Upper lobe of right lung (tissue), 1 donor: ENCODE measurements at regions not wholly inside any gene's neighbourhood (a gene's known extent, or its start where the extent isn't known, plus 50 kb on each side); places are given as distances from the start of the nearest gene placed in this dataset.
A peak's percentile ranks its signal among the peaks of the same experiment; 100 is the strongest.

Source experiments
- ATAC-seq: fragments of 200-7000 bp; cut with Tn5 transposase; one replicate; pipeline ENCODE4 v1.9.1; 2020; ENCODE audit warnings: mild to moderate bottlenecking, moderate library complexity
- DNase-seq: peaks from one replicate; pipeline ENCODE4 v3.0.0-alpha.2; 2020
- H3K27ac ChIP-seq: fragments of 200-600 bp; one replicate; pipeline ENCODE4 v1.8.0; 2022
- H3K27me3 ChIP-seq: fragments of 200-600 bp; one replicate; pipeline ENCODE4 v1.8.0; 2022; ENCODE audit warnings: mild to moderate bottlenecking
- H3K36me3 ChIP-seq: fragments of 200-600 bp; one replicate; pipeline ENCODE4 v1.8.0; 2022
- H3K4me1 ChIP-seq: fragments of 200-600 bp; one replicate; pipeline ENCODE4 v1.8.0; 2022
- H3K4me3 ChIP-seq: fragments of 200-600 bp; one replicate; pipeline ENCODE4 v1.8.0; 2022; ENCODE audit warnings: mild to moderate bottlenecking
- H3K9me3 ChIP-seq: fragments of 200-600 bp; one replicate; pipeline ENCODE4 v1.8.0; 2022
- intact Hi-C: fragments of 100-400 bp; cut with DNase I; formaldehyde crosslinking; loops from one replicate; pipeline ENCODE4 v1.11.0; 2022
- TF ChIP-seq, protein P1 (sequence below): fragments of 200-600 bp; IDR thresholded peaks from one replicate; pipeline ENCODE4 v1.8.0; 2022; ENCODE audit warnings: antibody characterized with exemption
- donor health status: DM: no; HTN: yes; CAD: no; lungs with severe emphysema.

DNA sequence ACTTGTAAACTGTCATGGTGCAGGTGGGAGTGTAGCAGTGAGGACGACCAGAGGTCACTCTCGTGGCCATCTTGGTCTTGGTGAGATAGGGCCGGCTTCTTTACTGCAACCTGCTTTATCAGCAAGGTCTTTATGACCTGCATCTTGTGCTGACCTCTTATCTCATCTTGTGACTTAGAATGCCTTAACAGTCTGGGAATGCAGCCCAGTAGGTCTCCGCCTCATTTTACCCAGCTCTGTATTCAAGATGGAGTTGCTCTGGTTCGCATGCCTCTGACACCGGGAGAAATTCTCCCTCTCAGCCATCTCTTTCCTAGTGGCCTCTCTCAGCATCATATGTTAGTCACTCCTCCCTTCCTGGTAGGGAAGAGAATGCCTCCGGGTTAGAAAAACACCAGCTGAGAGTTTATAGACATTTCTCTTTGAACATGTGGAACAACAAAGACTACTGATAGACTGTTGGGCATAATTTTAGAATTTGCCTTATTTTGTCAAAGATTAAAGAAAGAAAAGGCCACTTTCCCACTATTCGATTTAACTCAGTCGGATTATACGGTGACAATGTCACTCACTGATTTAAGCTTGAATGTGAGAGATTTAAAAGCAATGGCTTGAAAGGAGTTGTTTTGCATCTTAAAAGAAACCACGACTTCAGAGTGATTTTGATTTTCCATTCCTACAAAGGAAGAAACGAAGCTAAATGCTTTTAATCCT is 67.9 kb upstream of the SNX9 start:
- DNase-seq (no peak), ATAC-seq (no peak)
- H3K36me3 ChIP-seq, result no peaks in the 10 kb centered on the region
- peaks cover 4% of the 10 kb centered on the region for H3K27me3 ChIP-seq
- no peaks in the 10 kb centered on the region for H3K9me3 ChIP-seq
- H3K4me1 ChIP-seq, result peaks cover 6% of the 10 kb centered on the region
- H3K4me3 ChIP-seq, result no peak overlapping the region
- intact Hi-C loops, result loop anchor here (10.0 kb wide), 1 partner anchor 120 kb away; no protein-coding TSS in a partner anchor
- no peak overlapping the region for H3K27ac ChIP-seq
- TF ChIP-seq, protein P1, sequence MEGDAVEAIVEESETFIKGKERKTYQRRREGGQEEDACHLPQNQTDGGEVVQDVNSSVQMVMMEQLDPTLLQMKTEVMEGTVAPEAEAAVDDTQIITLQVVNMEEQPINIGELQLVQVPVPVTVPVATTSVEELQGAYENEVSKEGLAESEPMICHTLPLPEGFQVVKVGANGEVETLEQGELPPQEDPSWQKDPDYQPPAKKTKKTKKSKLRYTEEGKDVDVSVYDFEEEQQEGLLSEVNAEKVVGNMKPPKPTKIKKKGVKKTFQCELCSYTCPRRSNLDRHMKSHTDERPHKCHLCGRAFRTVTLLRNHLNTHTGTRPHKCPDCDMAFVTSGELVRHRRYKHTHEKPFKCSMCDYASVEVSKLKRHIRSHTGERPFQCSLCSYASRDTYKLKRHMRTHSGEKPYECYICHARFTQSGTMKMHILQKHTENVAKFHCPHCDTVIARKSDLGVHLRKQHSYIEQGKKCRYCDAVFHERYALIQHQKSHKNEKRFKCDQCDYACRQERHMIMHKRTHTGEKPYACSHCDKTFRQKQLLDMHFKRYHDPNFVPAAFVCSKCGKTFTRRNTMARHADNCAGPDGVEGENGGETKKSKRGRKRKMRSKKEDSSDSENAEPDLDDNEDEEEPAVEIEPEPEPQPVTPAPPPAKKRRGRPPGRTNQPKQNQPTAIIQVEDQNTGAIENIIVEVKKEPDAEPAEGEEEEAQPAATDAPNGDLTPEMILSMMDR, result no peak

DNA sequence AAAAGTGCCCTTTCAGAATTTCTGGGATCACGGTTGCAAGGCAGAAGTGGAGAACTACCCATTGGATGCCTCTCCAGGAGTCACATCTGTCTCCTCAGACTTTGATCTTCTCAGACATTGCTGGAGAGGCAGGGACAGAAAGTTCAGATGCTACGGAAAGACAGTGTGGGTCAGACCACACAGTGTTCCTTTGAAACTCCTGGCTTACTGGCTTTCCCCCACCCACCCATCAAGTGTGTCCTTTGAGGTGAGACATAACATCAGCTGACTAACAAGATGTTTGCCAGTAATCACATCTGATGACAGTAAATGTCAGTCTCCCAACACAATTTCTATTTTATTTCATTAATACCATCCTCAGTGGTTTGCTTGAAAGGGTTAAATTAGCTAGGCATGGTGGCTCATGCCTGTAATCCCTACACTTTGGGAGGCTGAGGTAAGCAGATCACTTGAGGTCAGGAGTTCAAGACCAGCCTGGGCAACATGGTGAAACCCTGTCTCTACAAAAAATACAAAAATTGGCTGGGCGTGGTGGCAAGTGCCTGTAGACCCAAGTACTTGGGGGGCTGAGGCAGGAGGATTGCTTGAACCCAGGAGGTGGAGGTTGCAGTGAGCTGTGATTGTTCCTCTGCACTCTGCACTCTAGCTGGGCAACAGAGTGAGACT is 67.2 kb upstream of the SNX9 start:
- no peak overlapping the region for H3K4me3 ChIP-seq
- H3K36me3 ChIP-seq, result no peaks in the 10 kb centered on the region
- peaks cover 10% of the 10 kb centered on the region for H3K4me1 ChIP-seq
- intact Hi-C loops, result loop anchor here (10.0 kb wide), 1 partner anchor 119 kb away; no protein-coding TSS in a partner anchor
- peaks cover 4% of the 10 kb centered on the region for H3K27me3 ChIP-seq
- TF ChIP-seq, protein P1, result no peak
- no peak overlapping the region for H3K27ac ChIP-seq
- DNase-seq (no peak), ATAC-seq (no peak)
- no peaks in the 10 kb centered on the region for H3K9me3 ChIP-seq

DNA sequence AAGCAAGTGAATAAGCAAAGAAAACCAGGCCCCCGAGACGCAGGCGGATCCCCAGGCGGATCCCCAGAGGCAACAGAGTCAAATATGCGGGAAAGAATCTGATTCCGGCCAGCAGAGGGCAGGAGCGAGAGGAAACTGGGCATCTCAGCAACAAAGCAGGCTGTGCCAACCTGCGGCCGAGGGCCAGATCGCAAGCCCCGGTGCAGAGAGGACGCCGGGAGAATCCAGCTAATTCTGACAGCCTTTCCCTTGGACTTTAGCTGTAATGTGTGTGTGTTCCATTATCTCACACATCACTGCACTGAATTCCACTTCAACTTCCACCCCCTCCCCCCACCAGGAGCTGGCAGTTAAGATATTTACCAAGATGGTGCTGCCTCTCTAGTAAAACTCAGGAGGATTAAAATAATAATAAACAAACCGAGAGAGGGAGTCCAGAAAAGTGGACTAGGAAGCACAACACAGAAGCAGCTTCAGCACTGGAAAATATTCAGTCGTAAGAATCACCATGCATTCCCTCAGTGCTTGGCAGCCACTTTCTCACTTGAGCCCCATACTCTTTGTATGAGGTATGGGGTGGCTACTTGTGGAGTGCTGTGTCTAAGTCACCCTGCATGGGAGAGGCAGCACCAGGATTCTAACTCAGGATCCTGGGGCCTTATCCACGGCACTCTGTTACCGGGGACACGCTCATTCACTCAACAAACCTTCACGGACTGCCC is 66.2 kb upstream of the SNX9 start:
- Histone ChIP-seq H3K36me3 (no peaks in the 10 kb centered on the region), H3K27ac (no peak overlapping the region), H3K27me3 (peaks cover 4% of the 10 kb centered on the region), H3K4me1 (peaks cover 20% of the 10 kb centered on the region), H3K4me3 (no peak overlapping the region), H3K9me3 (no peaks in the 10 kb centered on the region)
- ATAC-seq (peak; percentile 95), DNase-seq (peak; percentile 87)
- intact Hi-C loops, result loop anchor here (10.0 kb wide), 1 partner anchor 118 kb away; no protein-coding TSS in a partner anchor
- TF ChIP-seq, protein P1, result peak; percentile 85

GRCh38 chr6:157757430-157758403 is 65.3 kb upstream of the SNX9 start:
- no peak overlapping the region for H3K27ac ChIP-seq
- no peak for DNase-seq
- intact Hi-C loops, result loop anchor here (10.0 kb wide), 1 partner anchor 117 kb away; no protein-coding TSS in a partner anchor
- H3K36me3 ChIP-seq, result no peaks in the 10 kb centered on the region
- H3K27me3 ChIP-seq, result peaks cover 4% of the 10 kb centered on the region
- H3K4me1 ChIP-seq, result peaks cover 26% of the 10 kb centered on the region
- no peak overlapping the region for H3K4me3 ChIP-seq
- ATAC-seq, result peak; percentile 4
- H3K9me3 ChIP-seq, result no peaks in the 10 kb centered on the region
- TF ChIP-seq, protein P1, result no peak
